Gastroesophageal sphincter (tissue), 4 donors: ENCODE measurements at regions not wholly inside any gene's neighbourhood (a gene's known extent, or its start where the extent isn't known, plus 50 kb on each side); places are given as distances from the start of the nearest gene placed in this dataset.

Source experiments
- ATAC-seq: fragments of 150-250 bp; one replicate; pipeline ENCODE4 v1.9.1; 2016; ENCODE audit warnings: mild to moderate bottlenecking, moderate library complexity
- H3K27ac ChIP-seq, 4 donors: fragments of 200-600 bp; sonication (generic) in 3 of 4; 1 replicate in 3 of 4; 2 replicates in 1 of 4; pipeline ENCODE4 v1.5.1; 2016 to 2019
- H3K27me3 ChIP-seq: fragments of 200-600 bp; sonication (generic); one replicate; pipeline ENCODE4 v1.5.1; 2019
- H3K36me3 ChIP-seq, 2 donors: fragments of 200-600 bp; sonication (generic); one replicate each; pipeline ENCODE4 v1.5.1; 2019; ENCODE audit warnings: control low read depth in 1 of 2
- H3K4me1 ChIP-seq, 3 donors: fragments of 200-600 bp; sonication (generic); 1 replicate in 2 of 3; 2 replicates in 1 of 3; pipeline ENCODE4 v1.5.1; 2016 to 2019; ENCODE audit warnings: control low read depth in 2 of 3
- H3K4me3 ChIP-seq, 2 donors: fragments of 200-600 bp; sonication (generic); one replicate each; pipeline ENCODE4 v1.5.1; 2019; ENCODE audit warnings: mild to moderate bottlenecking in 1 of 2, moderate library complexity in 1 of 2
- H3K9me3 ChIP-seq, 3 donors: fragments of 200-600 bp; sonication (generic); one replicate each; pipeline ENCODE4 v1.5.1; 2017 to 2019; ENCODE audit warnings: control low read depth in 2 of 3
- CTCF ChIP-seq, 4 experiments: fragments of 200-600 bp in 2 of 4; fragments of 450-650 bp in 2 of 4; sonication (generic) in 1 of 4; IDR thresholded peaks; one replicate each; pipeline ENCODE4 v1.5.1; 2017 to 2019; ENCODE audit warnings: antibody characterized with exemption in 4 of 4, mild to moderate bottlenecking in 2 of 4, moderate library complexity in 2 of 4
- EP300 ChIP-seq: sonication (generic); formaldehyde crosslinking; IDR thresholded peaks from one replicate; pipeline ENCODE4 v1.6.1; 2017; ENCODE audit warnings: antibody characterized with exemption, mild to moderate bottlenecking
- POLR2A ChIP-seq, 2 donors: fragments of 450-650 bp; IDR thresholded peaks; one replicate each; pipeline ENCODE4 v1.6.1; 2017; ENCODE audit warnings: antibody characterized with exemption in 2 of 2, mild to moderate bottlenecking in 2 of 2, moderate library complexity in 1 of 2
- WGBS, 2 donors: methylation state at CpG; one replicate each; pipeline ENCODE4 v1.1.5; 2018; ENCODE audit warnings: low coverage in 1 of 2; 5-methylcytosine and 5-hydroxymethylcytosine counted together

GRCh38 chr2:67986258-67986657 is 76.5 kb downstream of the C1D start:
- no peaks in the 10 kb centered on the region for H3K36me3 ChIP-seq
- peaks cover 0 to 4% (median 0%) of the 10 kb centered on the region in 3 donors for H3K9me3 ChIP-seq
- ATAC-seq: no peak
- H3K27me3 ChIP-seq: no peaks in the 10 kb centered on the region
- H3K4me3 ChIP-seq: no peak overlapping the region
- WGBS, 2 donors: 85 to 93% methylated on average over 2 of the region's 2 CpGs
- H3K27ac ChIP-seq: no peak overlapping the region
- TF ChIP-seq POLR2A (IDR thresholded peaks at IDR 0.05): no peak
- TF ChIP-seq EP300: no peak
- no peak for TF ChIP-seq CTCF (IDR thresholded peaks at IDR 0.05)
- H3K4me1 ChIP-seq: peaks cover 0 to 12% (median 0%) of the 10 kb centered on the region in 3 donors
